Right lobe of liver (tissue), 6 donors: ENCODE measurements at regions not wholly inside any gene's neighbourhood (a gene's known extent, or its start where the extent isn't known, plus 50 kb on each side); places are given as distances from the start of the nearest gene placed in this dataset.

Source experiments
- ATAC-seq, 4 donors: fragments of 200-7000 bp; cut with Tn5 transposase; one replicate each; pipeline ENCODE4 v1.9.1; 2020; ENCODE audit warnings: mild to moderate bottlenecking in 4 of 4, moderate library complexity in 4 of 4
- DNase-seq, 3 donors: peaks; one replicate each; pipeline ENCODE4 v3.0.0-alpha.2; 2020
- H3K27ac ChIP-seq, 3 donors: fragments of 200-600 bp; one replicate each; pipeline ENCODE4 v1.8.0; 2022
- H3K27me3 ChIP-seq, 2 donors: fragments of 200-600 bp; one replicate each; pipeline ENCODE4 v1.8.0; 2022
- H3K36me3 ChIP-seq, 4 donors: fragments of 200-600 bp; sonication (generic) in 1 of 4; one replicate each; pipeline versions ENCODE4 v1.5.1 to v1.8.0; 2017 to 2022; ENCODE audit warnings: control low read depth in 1 of 4
- H3K4me1 ChIP-seq, 4 donors: fragments of 200-600 bp; sonication (generic) in 1 of 4; one replicate each; pipeline versions ENCODE4 v1.5.1 to v1.8.0; 2017 to 2022; ENCODE audit warnings: control low read depth in 1 of 4
- H3K4me3 ChIP-seq, 3 donors: fragments of 200-600 bp; one replicate each; pipeline ENCODE4 v1.8.0; 2022
- H3K9me3 ChIP-seq, 4 donors: fragments of 200-600 bp; sonication (generic) in 1 of 4; one replicate each; pipeline versions ENCODE4 v1.5.1 to v1.8.0; 2017 to 2022; ENCODE audit warnings: control low read depth in 1 of 4
- CTCF ChIP-seq, 4 donors: fragments of 200-600 bp in 3 of 4; fragments of 450-650 bp in 1 of 4; IDR thresholded peaks; one replicate each; pipeline versions ENCODE4 v1.5.1 to v1.8.0; 2016 to 2022; ENCODE audit warnings: antibody characterized with exemption in 4 of 4, mild to moderate bottlenecking in 2 of 4
- POLR2A ChIP-seq: fragments of 450-650 bp; IDR thresholded peaks from one replicate; pipeline ENCODE4 v1.6.1; 2017; ENCODE audit warnings: antibody characterized with exemption, mild to moderate bottlenecking
- WGBS: methylation state at CpG from one replicate; pipeline ENCODE4 v1.1.6; 2018; ENCODE audit warnings: low coverage, low lambda C conversion rate; ENCODE audit not compliant: insufficient coverage; ENCODE audit errors: missing lambda C conversion rate; 5-methylcytosine and 5-hydroxymethylcytosine counted together
- intact Hi-C, 2 donors: fragments of 100-400 bp; cut with DNase I; formaldehyde crosslinking; loops; one replicate each; pipeline versions ENCODE4 v1.11.2 to v1.14.1; 2022
- donor health status: DM: no; HTN: yes; CAD: no.
- donor health status: DM: no; HTN: no; CAD: no.
- donor health status: DM: no; HTN: no; CAD: no.
- donor health status: DM: no; HTN: yes; CAD: no.
- donor health status: DM: no; HTN: yes; CAD: no.

- Histone ChIP-seq H3K27ac (peak overlapping the region; percentile 29 to 76 (median 66)), H3K36me3 (no peaks in the 10 kb centered on the region), H3K4me3 (no peak overlapping the region), H3K27me3 (no peaks in the 10 kb centered on the region), H3K4me1 (peaks cover 0 to 13% (median 4%) of the 10 kb centered on the region in 4 donors), H3K9me3 (no peaks in the 10 kb centered on the region)
- TF ChIP-seq CTCF (IDR thresholded peaks at IDR 0.05) (no peak), POLR2A (no peak)
- ATAC-seq (no peak), DNase-seq (no peak)
- 76% methylated on average over 6 of the region's 9 CpGs for WGBS
- intact Hi-C loops, result no loop called here
These were observed 222.8 kb upstream of the RREB1 start for GRCh38 chr6:6884916-6885315.

- DNase-seq, result peak; percentile 72 to 87 (median 83)
- TF ChIP-seq CTCF (IDR thresholded peaks at IDR 0.05), result no peak
- TF ChIP-seq POLR2A, result peak; percentile 23
- H3K4me3 ChIP-seq, result no peak overlapping the region
- H3K27ac ChIP-seq, result peak overlapping the region; percentile 29 to 76 (median 66)
- H3K9me3 ChIP-seq, result no peaks in the 10 kb centered on the region
- intact Hi-C loops, result no loop called here
- 16% methylated on average over 9 of the region's 16 CpGs for WGBS
- peak; percentile 78 to 88 (median 81) for ATAC-seq
- peaks cover 0 to 14% (median 6%) of the 10 kb centered on the region in 4 donors for H3K4me1 ChIP-seq
- no peaks in the 10 kb centered on the region for H3K27me3 ChIP-seq
- H3K36me3 ChIP-seq, result no peaks in the 10 kb centered on the region
These were observed 222.1 kb upstream of the RREB1 start for GRCh38 chr6:6885521-6886170.

GRCh38 chr6:6886171-6886885 is 221.4 kb upstream of the RREB1 start:
- H3K27ac ChIP-seq, result peak overlapping the region; percentile 29 to 76 (median 65)
- peak; percentile 8 to 15 (median 8) for ATAC-seq
- peaks cover 0 to 14% (median 6%) of the 10 kb centered on the region in 4 donors for H3K4me1 ChIP-seq
- intact Hi-C loops, result no loop called here
- WGBS, result 83% methylated on average over 6 of the region's 13 CpGs
- H3K9me3 ChIP-seq, result no peaks in the 10 kb centered on the region
- no peak for DNase-seq
- H3K27me3 ChIP-seq, result no peaks in the 10 kb centered on the region
- H3K4me3 ChIP-seq, result no peak overlapping the region
- no peaks in the 10 kb centered on the region for H3K36me3 ChIP-seq
- no peak for TF ChIP-seq POLR2A
- TF ChIP-seq CTCF (IDR thresholded peaks at IDR 0.05), result no peak

- DNase-seq (no peak), ATAC-seq (no peak)
- H3K27me3 ChIP-seq, result no peaks in the 10 kb centered on the region
- intact Hi-C loops, result no loop called here
- TF ChIP-seq CTCF (IDR thresholded peaks at IDR 0.05), result no peak
- no peak for TF ChIP-seq POLR2A
- WGBS, result 100% methylated on average over 1 of the region's 9 CpGs
- H3K4me1 ChIP-seq, result peaks cover 0 to 14% (median 6%) of the 10 kb centered on the region in 4 donors
- no peaks in the 10 kb centered on the region for H3K9me3 ChIP-seq
- H3K36me3 ChIP-seq, result no peaks in the 10 kb centered on the region
- no peak overlapping the region for H3K27ac ChIP-seq
- H3K4me3 ChIP-seq, result no peak overlapping the region
These were observed 220.9 kb upstream of the RREB1 start for GRCh38 chr6:6886886-6887285.
